ENCODE measurements at regions not wholly inside any gene's neighbourhood (a gene's known extent, or its start where the extent isn't known, plus 50 kb on each side); places are given as distances from the start of the nearest gene placed in this dataset.
A peak's percentile ranks its signal among the peaks of the same experiment; 100 is the strongest.
"Not testable (repeated sequence)": the region's sequence is repeated elsewhere in the genome, so short reads cannot be mapped to it uniquely, and the experiment has no call there.

DNA sequence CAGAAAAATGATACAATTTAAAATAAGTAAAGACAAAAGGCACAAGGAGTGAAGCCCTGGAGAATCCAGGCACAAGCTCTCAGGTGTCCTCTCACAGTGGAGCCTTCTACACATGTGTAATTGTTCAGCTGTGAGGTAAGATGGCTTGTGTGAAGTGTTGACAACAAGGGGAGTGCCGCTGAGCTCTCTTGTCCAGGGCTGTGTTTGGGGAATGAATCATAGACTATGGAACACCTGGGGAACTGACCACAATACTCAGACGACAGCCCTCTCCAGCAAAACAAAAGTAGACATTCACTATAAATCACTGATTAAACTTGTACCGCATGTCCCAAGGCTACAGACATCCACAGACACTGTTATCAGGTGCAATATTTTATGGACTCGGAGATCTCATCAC lies 940.1 kb downstream of the TMEM121 start:
- H3K36me3 ChIP-seq, H3K9me3 ChIP-seq, H3K4me3 ChIP-seq, DNase-seq, H3K27me3 ChIP-seq: not testable (repeated sequence)

DNA sequence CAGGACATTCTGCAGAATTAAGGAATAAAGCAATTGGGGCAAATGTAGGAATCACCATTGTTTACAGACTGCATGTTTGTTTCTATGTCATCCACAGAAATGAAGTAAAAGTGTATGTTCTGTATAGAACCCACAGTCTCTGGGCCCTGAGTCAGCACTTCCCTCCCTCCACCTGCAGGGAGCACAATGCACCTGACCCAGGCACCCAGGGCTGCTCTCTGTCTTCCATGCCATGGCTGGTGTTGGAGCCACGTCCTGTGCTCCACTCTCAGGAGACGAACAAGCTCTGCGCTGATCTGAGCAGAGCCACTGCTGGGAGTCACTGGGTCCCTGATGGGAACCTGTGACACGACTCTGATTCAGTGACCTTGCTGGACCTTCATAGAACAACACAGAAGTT lies 942.5 kb downstream of the TMEM121 start:
- DNase-seq, H3K36me3 ChIP-seq, H3K9me3 ChIP-seq, H3K4me3 ChIP-seq, H3K27me3 ChIP-seq: not testable (repeated sequence)

DNA sequence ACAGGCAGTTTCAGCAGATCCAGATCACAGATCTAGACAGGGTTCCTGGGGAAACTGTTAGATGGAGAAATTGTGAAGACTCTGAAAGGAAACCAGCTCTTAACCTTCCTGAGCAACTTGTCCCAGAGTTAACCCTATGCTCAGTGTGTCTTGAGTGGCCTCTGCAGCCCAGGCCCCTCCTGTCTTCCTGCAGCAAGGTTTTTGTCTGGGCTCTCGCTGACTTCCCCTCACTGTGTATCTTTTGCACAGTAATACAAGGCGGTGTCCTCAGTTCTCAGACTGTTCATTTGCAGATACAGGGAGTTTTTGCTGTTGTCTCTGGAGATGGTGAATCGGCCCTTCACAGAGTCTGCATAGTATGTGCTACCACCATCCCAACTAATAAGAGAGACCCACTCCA lies 943.6 kb downstream of the TMEM121 start:
- H3K4me3 ChIP-seq, H3K9me3 ChIP-seq, H3K36me3 ChIP-seq, H3K27me3 ChIP-seq, DNase-seq: not testable (repeated sequence)

DNA sequence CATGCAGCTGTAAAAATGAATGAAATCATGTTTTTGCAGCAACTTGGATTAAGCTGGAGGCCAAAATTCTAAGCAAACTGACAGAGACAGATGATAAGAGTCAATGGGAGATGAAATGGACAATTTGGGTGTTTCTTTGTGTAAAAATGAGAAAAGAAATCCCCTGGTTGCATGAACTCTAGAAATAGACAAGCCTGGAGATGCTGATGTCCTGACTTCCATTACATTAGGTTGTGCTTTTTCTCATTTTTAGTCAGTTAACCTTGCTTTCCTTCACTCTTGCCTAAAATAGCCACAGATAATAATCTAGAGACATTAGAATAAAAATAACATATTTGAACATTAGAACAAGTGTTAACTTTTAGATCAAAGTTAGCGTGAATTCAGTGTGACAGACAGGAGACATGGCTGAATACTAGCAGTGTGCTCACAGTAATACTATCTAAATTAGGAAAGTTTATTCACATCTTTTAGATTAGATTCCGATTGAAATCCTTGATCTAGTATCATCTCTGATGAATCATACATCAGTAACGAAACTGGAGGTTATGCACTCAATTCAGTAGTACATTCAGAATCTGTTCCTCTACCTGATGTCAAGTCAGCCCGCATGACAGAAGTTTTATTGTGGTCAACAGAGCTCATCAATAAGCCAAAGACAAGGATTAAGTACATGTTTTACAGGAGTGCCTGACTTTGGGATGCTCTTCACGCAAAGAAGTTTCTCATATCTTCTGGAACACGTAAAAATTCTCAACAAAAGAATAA lies 948.1 kb downstream of the TMEM121 start:
- not testable (repeated sequence) for H3K27me3 ChIP-seq, H3K36me3 ChIP-seq, H3K9me3 ChIP-seq, DNase-seq, H3K4me3 ChIP-seq

DNA sequence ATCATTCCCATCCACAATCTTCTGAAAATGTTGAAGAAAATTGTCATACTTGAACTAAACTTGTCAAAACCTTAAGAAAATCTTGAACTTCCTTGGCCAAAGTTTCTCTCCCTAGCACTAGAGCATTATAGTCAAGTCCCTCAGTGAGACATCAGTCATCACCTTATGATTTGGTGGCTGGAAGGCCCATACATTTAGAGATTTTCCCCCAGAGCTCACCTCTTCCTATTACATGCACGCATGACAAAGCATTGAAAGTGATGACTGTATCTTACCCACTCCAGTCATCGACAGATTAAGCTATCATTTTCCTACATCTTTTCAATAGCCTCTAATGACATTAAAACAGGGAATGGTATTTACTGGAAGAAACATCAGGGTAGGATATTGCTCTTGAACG lies 948.8 kb downstream of the TMEM121 start:
- not testable (repeated sequence) for H3K4me3 ChIP-seq, H3K9me3 ChIP-seq, DNase-seq, H3K27me3 ChIP-seq, H3K36me3 ChIP-seq

DNA sequence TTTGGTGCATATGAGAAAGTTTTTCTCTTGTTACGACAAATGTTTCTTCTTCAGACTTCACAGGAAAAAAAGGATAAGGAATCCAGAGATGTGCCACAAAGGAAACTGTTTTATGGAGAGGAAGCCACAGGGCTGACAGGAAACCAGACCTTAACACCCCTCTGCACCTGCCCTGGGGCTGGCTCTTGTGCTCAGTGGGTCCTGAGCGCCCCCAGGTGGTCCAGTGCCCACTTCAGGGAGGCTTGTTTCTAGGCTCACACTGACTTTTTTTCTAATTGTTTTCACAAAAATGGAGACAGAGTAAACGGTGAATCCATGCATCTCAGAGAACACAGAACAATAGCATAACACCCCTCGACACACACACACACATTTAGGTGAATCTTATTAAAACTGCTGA lies 951.2 kb downstream of the TMEM121 start:
- H3K4me3 ChIP-seq, H3K36me3 ChIP-seq, DNase-seq, H3K27me3 ChIP-seq, H3K9me3 ChIP-seq: not testable (repeated sequence)

DNA sequence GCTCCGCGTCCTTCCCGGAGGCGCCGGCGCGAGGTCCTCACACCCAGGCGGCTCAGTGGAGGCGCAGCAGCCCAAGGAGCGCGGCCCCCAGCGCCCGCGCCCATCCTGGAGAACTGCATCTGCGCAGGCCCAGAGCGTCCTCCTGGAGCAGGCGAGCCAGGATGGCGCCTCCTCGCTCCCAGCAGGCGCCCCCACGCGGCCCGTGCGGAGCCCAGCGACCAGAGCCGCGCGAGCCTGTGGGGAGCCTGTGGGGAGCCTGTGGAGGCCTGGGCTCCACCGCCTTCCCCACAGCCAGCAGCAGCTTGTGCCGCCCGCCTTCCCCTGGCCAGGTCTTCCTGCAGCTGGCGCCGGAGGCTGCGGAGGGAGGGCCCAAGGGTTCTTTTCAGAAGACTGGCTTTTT lies 953.9 kb downstream of the TMEM121 start:
- H3K9me3 ChIP-seq, H3K4me3 ChIP-seq, H3K27me3 ChIP-seq, H3K36me3 ChIP-seq, DNase-seq: not testable (repeated sequence)

DNA sequence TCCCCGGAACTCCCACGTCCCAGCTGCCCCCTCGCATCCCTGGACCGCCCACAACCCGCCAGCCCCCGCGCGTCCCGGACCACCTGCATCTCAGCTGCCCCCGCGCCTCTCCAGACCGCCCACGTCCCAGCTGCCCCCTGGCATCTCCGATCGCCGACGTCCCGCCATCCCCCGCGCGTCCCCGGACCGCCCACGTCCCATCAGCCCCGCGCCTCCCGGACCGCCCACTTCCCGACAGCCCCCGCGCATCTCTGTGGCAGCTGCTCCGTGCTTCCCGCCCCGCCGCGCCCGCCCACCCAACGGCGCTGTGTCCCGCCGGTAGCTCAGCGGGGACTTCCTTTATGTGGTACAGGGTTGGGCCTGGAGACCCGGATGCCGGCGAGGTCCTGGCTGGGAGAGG lies 955.8 kb downstream of the TMEM121 start:
- not testable (repeated sequence) for H3K4me3 ChIP-seq, H3K36me3 ChIP-seq, H3K27me3 ChIP-seq, DNase-seq, H3K9me3 ChIP-seq

DNA sequence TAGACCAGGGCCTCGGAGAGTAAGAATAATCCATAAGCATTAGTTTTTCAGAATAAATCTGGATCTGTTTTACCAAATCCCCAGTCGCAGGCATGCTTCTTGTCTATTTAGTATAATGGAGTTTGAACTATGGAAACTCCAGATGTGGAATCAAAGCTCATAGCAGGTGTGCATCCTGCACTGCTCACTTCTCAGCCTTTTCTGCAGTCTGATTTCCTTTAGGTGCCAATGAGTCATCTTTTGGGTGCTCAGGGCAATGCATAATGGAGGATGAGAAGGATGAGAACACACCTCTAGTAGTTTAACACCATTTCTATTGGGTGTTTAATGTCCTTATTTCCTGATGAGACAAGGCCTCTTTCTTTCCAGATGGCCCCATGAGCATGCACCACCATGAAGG lies 961.2 kb downstream of the TMEM121 start:
- Histone ChIP-seq H3K9me3 (no peaks in the 10 kb centered on the region), H3K27me3 (no peaks in the 10 kb centered on the region), H3K36me3 (no peaks in the 10 kb centered on the region), H3K4me3 (no peak overlapping the region)
- no peak for DNase-seq

DNA sequence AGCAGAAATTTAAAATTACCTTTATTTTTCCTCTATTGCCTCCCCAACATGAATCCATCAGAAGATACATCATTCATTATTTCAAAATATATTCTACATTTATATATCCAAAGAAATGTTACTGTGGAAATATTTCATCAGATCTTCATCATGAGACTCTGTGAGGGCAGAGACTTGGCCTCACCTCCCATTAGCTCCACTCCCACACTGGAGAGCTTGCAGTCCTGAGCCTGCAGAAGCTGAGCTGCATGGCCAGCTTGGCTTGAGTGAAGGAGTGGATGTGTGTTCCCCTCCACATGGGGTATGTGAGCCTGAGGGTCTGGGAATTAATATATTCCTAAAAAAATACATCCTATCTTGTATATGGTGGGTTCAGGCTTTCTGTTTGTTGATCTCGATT lies 961.9 kb downstream of the TMEM121 start:
- no peaks in the 10 kb centered on the region for H3K9me3 ChIP-seq
- DNase-seq = no peak
- H3K27me3 ChIP-seq = no peaks in the 10 kb centered on the region
- no peaks in the 10 kb centered on the region for H3K36me3 ChIP-seq
- H3K4me3 ChIP-seq = no peak overlapping the region

DNA sequence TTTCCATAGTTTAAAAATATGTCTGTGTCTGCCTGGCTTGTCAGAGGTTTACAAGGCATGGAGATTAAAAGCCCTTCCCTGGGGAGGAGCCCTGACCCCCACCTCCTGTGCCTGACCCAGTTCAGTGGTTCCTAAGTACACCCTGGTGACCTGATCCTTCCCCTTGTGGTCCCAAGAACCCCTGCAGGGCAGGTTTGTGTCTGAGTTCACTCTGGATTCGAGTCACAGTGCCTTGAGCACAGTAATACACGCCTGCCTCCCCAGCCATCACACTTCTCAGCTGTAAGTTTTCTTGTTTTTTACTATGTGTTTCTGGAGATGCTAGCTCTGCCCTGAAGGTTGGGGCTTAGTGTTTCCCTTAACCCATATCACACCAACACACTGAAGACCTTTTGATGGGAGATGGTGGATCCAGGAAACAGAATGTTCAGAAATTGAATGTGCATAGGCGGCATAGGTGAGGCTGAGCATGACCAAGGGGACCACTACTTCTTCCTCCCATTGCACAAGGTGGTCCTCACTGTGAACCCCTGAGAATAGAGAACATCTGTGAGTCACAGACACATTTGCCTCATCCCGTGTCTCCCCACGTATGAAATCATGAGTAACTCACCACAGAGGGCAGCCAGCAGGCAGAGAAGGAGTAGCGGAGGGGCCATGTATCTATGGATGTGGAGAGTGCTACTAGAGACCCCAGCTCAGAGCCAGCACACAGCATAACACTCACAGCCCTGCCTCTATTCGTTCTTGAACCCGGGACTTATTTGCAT lies 962.9 kb downstream of the TMEM121 start:
- H3K4me3 ChIP-seq = no peak overlapping the region
- no peaks in the 10 kb centered on the region for H3K9me3 ChIP-seq
- DNase-seq = no peak
- no peaks in the 10 kb centered on the region for H3K27me3 ChIP-seq
- no peaks in the 10 kb centered on the region for H3K36me3 ChIP-seq

DNA sequence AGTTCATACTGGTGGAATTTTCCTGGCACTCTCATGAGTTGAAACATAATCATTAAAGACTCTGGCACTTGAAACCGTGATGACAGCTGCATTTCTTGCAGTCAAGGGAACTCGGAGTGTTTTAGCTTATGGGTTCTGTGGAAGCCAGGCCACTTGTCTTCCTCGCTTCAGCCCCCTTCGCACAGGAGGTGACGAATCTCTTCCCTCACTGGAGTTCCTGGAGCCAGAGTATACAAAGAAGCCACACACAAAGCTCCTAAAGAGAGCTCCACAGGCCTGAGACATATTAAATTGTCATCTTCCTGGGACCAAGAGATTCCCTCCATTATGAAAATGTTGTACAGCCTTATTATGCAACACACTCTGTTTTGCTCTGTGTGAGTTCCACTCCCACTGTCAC lies 964.1 kb downstream of the TMEM121 start:
- H3K9me3 ChIP-seq = no peaks in the 10 kb centered on the region
- no peak for DNase-seq
- no peaks in the 10 kb centered on the region for H3K27me3 ChIP-seq
- H3K36me3 ChIP-seq = no peaks in the 10 kb centered on the region
- H3K4me3 ChIP-seq = no peak overlapping the region

DNA sequence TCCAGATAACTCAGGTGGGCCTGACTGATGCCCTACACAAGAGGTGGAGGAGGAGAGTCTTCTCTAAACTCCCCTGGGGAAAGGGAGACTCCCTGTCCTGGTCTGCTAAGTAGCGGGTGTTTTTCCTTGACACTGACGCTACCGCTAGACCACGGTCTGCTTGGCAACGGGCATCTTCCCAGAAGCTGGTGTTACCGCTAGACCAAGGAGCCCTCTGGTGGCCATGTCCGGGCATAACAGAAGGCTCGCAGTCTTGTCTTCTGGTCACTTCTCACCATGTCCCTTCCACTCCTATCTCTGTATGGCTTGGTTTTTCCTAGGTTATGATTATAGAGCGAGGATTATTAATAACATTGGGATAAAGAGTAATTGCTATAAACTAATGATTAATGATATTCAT lies 965.5 kb downstream of the TMEM121 start:
- Histone ChIP-seq H3K9me3 (no peaks in the 10 kb centered on the region), H3K36me3 (no peaks in the 10 kb centered on the region), H3K4me3 (no peak overlapping the region), H3K27me3 (no peaks in the 10 kb centered on the region)
- DNase-seq = peak; percentile 21

DNA sequence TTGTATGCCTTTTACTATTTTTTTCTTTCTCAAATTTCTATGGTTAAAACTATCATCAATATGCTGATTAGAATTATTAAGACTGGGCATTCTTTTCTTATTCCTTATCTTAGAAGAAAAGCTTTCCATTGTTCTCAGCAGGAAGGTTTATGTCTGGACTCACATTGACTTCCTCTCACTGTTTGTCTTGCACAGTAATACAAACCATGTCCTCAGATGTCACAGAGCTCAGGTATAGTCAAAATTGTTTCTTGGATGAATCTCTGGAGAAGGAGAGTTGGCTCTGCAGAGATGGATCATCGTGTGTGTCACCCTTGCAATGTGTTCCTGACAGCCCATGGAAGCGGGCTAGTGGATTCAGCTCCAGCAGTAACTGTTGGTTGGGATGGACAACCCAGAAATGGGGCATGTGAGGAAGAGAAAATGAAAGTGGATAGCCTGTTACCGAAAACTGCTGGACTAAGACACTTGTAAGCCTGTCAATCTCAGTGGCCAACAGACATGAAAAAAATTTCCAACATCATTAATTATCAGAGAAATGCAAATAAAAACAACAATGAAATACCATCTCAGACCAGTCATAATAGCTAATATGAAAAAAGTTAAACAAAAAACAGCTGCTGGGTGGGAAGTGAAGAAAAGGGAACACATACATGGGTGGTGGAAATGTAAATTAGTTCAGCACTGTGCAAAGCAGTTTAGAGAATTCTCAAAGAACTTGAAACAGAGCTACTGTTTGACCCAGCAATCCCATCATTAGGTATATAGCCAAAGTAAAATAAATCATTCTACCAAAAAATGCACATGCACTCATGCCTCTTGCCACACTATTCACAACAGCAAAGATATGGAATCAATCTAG lies 967.8 kb downstream of the TMEM121 start:
- H3K4me3 ChIP-seq = no peak overlapping the region
- no peaks in the 10 kb centered on the region for H3K9me3 ChIP-seq
- H3K27me3 ChIP-seq = no peaks in the 10 kb centered on the region
- H3K36me3 ChIP-seq = no peaks in the 10 kb centered on the region
- no peak for DNase-seq

DNA sequence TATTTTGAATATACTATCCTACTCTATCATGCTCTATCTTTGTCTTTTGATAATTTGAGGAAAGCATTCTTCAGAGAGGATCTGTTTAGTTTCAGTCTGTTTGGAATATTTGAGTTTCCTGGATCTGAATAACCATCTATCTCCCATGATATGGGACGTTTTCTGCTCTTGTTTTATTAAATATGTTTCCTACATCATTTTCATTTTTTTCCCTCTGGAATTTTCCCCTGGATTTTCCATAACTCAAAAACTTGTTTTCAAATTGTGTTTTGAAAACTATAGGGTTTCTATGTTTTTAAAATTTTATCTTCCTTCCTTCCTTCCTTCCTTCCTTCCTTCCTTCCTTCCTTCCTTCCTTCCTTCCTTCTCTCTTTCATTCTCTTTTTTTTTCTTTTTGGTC lies 974.2 kb downstream of the TMEM121 start:
- Histone ChIP-seq H3K27me3 (no peaks in the 10 kb centered on the region), H3K9me3 (no peaks in the 10 kb centered on the region), H3K4me3 (no peak overlapping the region), H3K36me3 (no peaks in the 10 kb centered on the region)
- DNase-seq = no peak

DNA sequence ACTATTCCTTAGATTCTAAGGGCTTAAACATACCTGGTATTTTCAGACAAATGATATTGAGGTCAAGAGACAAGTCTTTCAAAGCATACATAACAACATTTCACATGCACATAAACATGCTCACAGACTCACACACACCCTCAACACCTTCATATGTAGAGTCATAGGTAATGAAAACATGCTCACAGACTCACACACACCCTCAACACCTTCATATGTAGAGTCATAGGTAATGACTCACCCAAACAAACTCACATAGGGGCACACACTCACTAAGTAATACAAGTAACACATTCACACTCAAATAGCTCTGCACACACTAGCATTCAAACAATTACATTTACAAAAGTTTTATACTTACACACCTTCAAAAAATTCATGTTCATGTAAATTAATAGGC lies 975.5 kb downstream of the TMEM121 start:
- H3K4me3 ChIP-seq = no peak overlapping the region
- no peaks in the 10 kb centered on the region for H3K9me3 ChIP-seq
- no peaks in the 10 kb centered on the region for H3K27me3 ChIP-seq
- no peak for DNase-seq
- H3K36me3 ChIP-seq = no peaks in the 10 kb centered on the region

DNA sequence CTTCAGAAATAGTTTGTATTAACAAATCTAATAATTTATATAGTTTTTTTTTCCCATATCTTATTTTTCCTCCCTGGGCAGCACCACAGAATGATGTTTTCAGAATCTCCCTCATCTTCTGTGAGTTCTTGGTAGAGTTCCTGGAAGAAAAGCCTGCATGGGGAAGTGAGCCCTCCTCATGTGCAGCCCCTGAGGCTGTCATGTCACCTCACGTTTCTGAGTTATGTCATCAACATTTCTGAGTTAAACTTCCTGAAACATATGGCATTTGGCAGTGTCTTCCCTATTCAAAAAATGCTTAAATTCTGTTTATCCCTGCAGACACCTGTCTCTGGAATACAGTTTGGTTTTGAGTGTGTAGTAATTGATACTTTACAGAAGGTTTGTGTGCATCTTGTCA lies 979.0 kb downstream of the TMEM121 start:
- no peak for DNase-seq
- H3K27me3 ChIP-seq = no peaks in the 10 kb centered on the region
- no peak overlapping the region for H3K4me3 ChIP-seq
- H3K9me3 ChIP-seq = no peaks in the 10 kb centered on the region
- no peaks in the 10 kb centered on the region for H3K36me3 ChIP-seq
